ENCODE measurements at regions not wholly inside any gene's neighbourhood (a gene's known extent, or its start where the extent isn't known, plus 50 kb on each side); places are given as distances from the start of the nearest gene placed in this dataset.
A peak's percentile ranks its signal among the peaks of the same experiment; 100 is the strongest.

GRCh38 chr4:138538743-138539142, 296.6 kb upstream of the SLC7A11 start:
- no peak for DNase-seq (ENCODE audit: low spot score)
- in situ Hi-C loops (cut with MboI; ENCODE audit: low sequenced_read_pairs, unreplicated experiment), result no loop called here
- TF ChIP-seq CTCF (IDR thresholded peaks at IDR 0.05; ENCODE audit: borderline replicate concordance, control extremely low read depth, extremely low read depth, insufficient read depth, missing control alignments), result no peak

- no peak for TF ChIP-seq CTCF (IDR thresholded peaks at IDR 0.05; ENCODE audit: borderline replicate concordance, control extremely low read depth, extremely low read depth, insufficient read depth, missing control alignments)
- no peak for DNase-seq (ENCODE audit: low spot score)
- in situ Hi-C loops (cut with MboI; ENCODE audit: low sequenced_read_pairs, unreplicated experiment), result no loop called here
Observed at GRCh38 chr4:138537731-138538490, 295.8 kb upstream of the SLC7A11 start.

GRCh38 chr4:138535316-138535715, 293.2 kb upstream of the SLC7A11 start:
- DNase-seq (ENCODE audit: low spot score), result no peak
- no peak for TF ChIP-seq CTCF (IDR thresholded peaks at IDR 0.05; ENCODE audit: borderline replicate concordance, control extremely low read depth, extremely low read depth, insufficient read depth, missing control alignments)
- in situ Hi-C loops (cut with MboI; ENCODE audit: low sequenced_read_pairs, unreplicated experiment), result no loop called here

GRCh38 chr4:138522366-138522765, 280.2 kb upstream of the SLC7A11 start:
- DNase-seq (ENCODE audit: low spot score), result peak; percentile 13
- peak; percentile 32 for TF ChIP-seq CTCF (IDR thresholded peaks at IDR 0.05; ENCODE audit: borderline replicate concordance, control extremely low read depth, extremely low read depth, insufficient read depth, missing control alignments)
- in situ Hi-C loops (cut with MboI; ENCODE audit: low sequenced_read_pairs, unreplicated experiment), result no loop called here

GRCh38 chr4:138521809-138522208, 279.7 kb upstream of the SLC7A11 start:
- DNase-seq (ENCODE audit: low spot score), result no peak
- in situ Hi-C loops (cut with MboI; ENCODE audit: low sequenced_read_pairs, unreplicated experiment), result no loop called here
- no peak for TF ChIP-seq CTCF (IDR thresholded peaks at IDR 0.05; ENCODE audit: borderline replicate concordance, control extremely low read depth, extremely low read depth, insufficient read depth, missing control alignments)

- no peak for TF ChIP-seq CTCF (IDR thresholded peaks at IDR 0.05; ENCODE audit: borderline replicate concordance, control extremely low read depth, extremely low read depth, insufficient read depth, missing control alignments)
- no peak for DNase-seq (ENCODE audit: low spot score)
- in situ Hi-C loops (cut with MboI; ENCODE audit: low sequenced_read_pairs, unreplicated experiment), result no loop called here
Observed at GRCh38 chr4:138519436-138519835, 277.3 kb upstream of the SLC7A11 start.

Data from GM13976 (cell line).